PC-3 (cell line): ENCODE measurements at regions not wholly inside any gene's neighbourhood (a gene's known extent, or its start where the extent isn't known, plus 50 kb on each side); places are given as distances from the start of the nearest gene placed in this dataset.

Experiments
- ATAC-seq: fragments of 200-7000 bp; cut with Tn5 transposase; 2 replicates; pipeline ENCODE4 v1.9.1; 2020; ENCODE audit warnings: mild to moderate bottlenecking, moderate library complexity
- BruUV-seq: library from RNA; stranded (reverse); fragments of 400-500 nt; replicated peaks from 2 replicates; lab custom pipeline; 2021; lab: Mats Ljungman, UMichigan
- CTCF ChIA-PET: fragments of 300-600 bp; sonication (Branson Sonifier 250); formaldehyde crosslinking; loops from one replicate; lab custom pipeline; 2022; ENCODE audit warnings: antibody characterized with exemption; lab: Charles Lee
- POLR2A ChIA-PET: fragments of 300-600 bp; sonication (Branson Sonifier 250); formaldehyde crosslinking; loops from one replicate; lab custom pipeline; 2022; ENCODE audit warnings: antibody characterized with exemption; ENCODE audit not compliant: unreplicated experiment; lab: Charles Lee
- DNase-seq: peaks from one replicate; pipeline ENCODE4 v3.0.0-alpha.2; 2015
- H2AFZ ChIP-seq: fragments of 300-600 bp; sonication (generic); 2 replicates; pipeline ENCODE4 v1.6.0; 2016; ENCODE audit warnings: antibody characterized with exemption, low read length
- H3F3A ChIP-seq: fragments of 300-600 bp; sonication (generic); one replicate; pipeline ENCODE4 v1.6.0; 2017; ENCODE audit warnings: antibody characterized with exemption, low read length, control low read depth, mild to moderate bottlenecking; ENCODE audit not compliant: unreplicated experiment
- H3K27ac ChIP-seq: fragments of 300-600 bp; sonication (generic); 2 replicates; pipeline ENCODE4 v1.5.1; 2016; ENCODE audit warnings: mild to moderate bottlenecking, low read length
- H3K27me3 ChIP-seq: fragments of 300-600 bp; sonication (generic); 2 replicates; pipeline ENCODE4 v1.6.1; 2016; ENCODE audit warnings: low read length, mixed read lengths
- H3K36me3 ChIP-seq: fragments of 300-600 bp; sonication (generic); 2 replicates; pipeline ENCODE4 v1.6.1; 2016; ENCODE audit warnings: low read depth, mixed run types, low read length, mixed read lengths
- H3K4me1 ChIP-seq: fragments of 300-600 bp; sonication (generic); 2 replicates; pipeline ENCODE4 v1.5.1; 2016; ENCODE audit warnings: low read length; ENCODE audit not compliant: insufficient read depth
- H3K4me2 ChIP-seq: fragments of 300-600 bp; sonication (generic); 2 replicates; pipeline ENCODE4 v1.6.0; 2016; ENCODE audit warnings: low read length
- H3K4me3 ChIP-seq: fragments of 300-600 bp; sonication (generic); 2 replicates; pipeline ENCODE4 v1.5.1; 2016; ENCODE audit warnings: mild to moderate bottlenecking, low read length, mixed read lengths
- H3K79me2 ChIP-seq: fragments of 300-600 bp; sonication (generic); 2 replicates; pipeline ENCODE4 v1.6.1; 2017; ENCODE audit warnings: low read length, mixed read lengths
- H3K9ac ChIP-seq: fragments of 300-600 bp; sonication (generic); 2 replicates; pipeline ENCODE4 v1.6.0; 2016; ENCODE audit warnings: mild to moderate bottlenecking, low read length
- H3K9me2 ChIP-seq: fragments of 300-600 bp; sonication (generic); replicated peaks from 2 replicates; pipeline ENCODE4 v1.6.1; 2016; ENCODE audit warnings: mixed run types, low read length, mixed read lengths
- H3K9me3 ChIP-seq: fragments of 300-600 bp; sonication (generic); 2 replicates; pipeline ENCODE4 v1.6.1; 2016; ENCODE audit warnings: low read length, mixed read lengths
- H4K20me1 ChIP-seq: fragments of 300-600 bp; sonication (generic); 2 replicates; pipeline ENCODE4 v1.6.1; 2016; ENCODE audit warnings: low read length, mixed read lengths
- EZH2 ChIP-seq: fragments of 300-600 bp; sonication (generic); IDR thresholded peaks from one replicate; pipeline ENCODE4 v1.6.1; 2017; ENCODE audit warnings: antibody characterized with exemption, mild to moderate bottlenecking, low read length; ENCODE audit not compliant: unreplicated experiment
- EZH2phosphoT487 ChIP-seq: fragments of 300-600 bp; sonication (generic); IDR thresholded peaks from 2 replicates; pipeline ENCODE4 v1.6.1; 2018; ENCODE audit warnings: mild to moderate bottlenecking, antibody characterized with exemption, low read length, borderline replicate concordance
- intact Hi-C: fragments of 100-400 bp; cut with micrococcal nuclease; formaldehyde crosslinking; loops from 2 replicates; pipeline ENCODE4 v1.9.0; 2023
- TF ChIP-seq, protein P1 (sequence below): fragments of 300-600 bp; sonication (generic); conservative IDR thresholded peaks from 2 replicates; pipeline ENCODE4 v1.5.1; 2017; ENCODE audit warnings: antibody characterized with exemption, low read depth, mild to moderate bottlenecking, low read length

DNA sequence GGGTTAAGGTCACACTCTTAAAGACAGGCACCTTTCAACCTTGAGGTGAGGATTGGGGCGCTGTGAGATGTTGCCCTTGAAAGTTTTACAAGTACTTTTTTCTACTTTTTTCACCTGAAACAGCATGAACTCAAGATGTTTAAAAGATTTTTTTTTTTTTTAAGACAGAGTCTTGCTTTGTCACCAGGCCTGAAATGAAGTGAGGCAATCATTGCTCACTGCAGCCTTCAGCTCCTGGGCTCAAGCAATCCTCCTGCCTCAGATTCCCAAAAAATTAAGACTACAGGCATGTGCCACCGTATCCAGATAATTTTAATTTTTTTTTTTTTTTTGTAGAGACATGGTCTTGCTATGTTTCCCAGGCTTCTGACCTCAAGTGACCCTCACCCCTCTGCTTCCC lies 243.9 kb downstream of the DIO2 start:
- Histone ChIP-seq H3K4me2 (no peak overlapping the region), H3K4me3 (no peak overlapping the region), H3K36me3 (no peaks in the 10 kb centered on the region), H3K79me2 (no peaks in the 10 kb centered on the region), H3K9me3 (no peaks in the 10 kb centered on the region), H3K9me2 (no peaks in the 10 kb centered on the region), H3F3A (no peaks in the 10 kb centered on the region), H3K27ac (peak overlapping the region; percentile 52), H2AFZ (no peak overlapping the region), H3K4me1 (peaks cover 20% of the 10 kb centered on the region), H3K27me3 (no peaks in the 10 kb centered on the region), H3K9ac (no peak overlapping the region; the same call in 1 of the 2 replicates), H4K20me1 (no peaks in the 10 kb centered on the region)
- ATAC-seq = no peak
- POLR2A ChIA-PET = interaction anchor here (0.6 kb wide), 1 partner anchor 193 kb away, joined by 3 read pairs; no protein-coding TSS in a partner anchor
- CTCF ChIA-PET = no interaction called here
- DNase-seq = no peak
- no peak for TF ChIP-seq EZH2phosphoT487
- BruUV-seq = no TSS peak
- intact Hi-C loops = no loop called here

DNA sequence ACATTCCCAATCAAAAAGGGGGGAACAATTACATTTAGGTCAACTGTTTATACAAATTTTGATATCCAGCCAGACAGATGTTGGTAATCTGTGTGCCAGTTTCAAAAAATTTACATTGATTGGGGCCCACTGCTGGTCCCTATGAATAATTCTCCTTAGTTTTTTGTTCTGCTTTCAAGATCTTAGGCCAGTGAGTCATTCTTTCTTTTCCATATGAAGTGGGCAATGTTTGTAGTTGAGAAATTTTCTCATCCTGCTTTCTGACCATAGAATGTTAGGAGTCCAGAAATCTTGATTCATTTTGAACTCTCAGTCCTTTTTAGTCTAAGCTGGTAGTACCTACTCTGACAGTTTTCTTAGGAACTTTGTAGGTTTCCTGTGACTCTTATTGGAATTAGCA lies 244.3 kb downstream of the DIO2 start:
- Histone ChIP-seq H3K36me3 (no peaks in the 10 kb centered on the region), H3K27me3 (no peaks in the 10 kb centered on the region), H3K4me3 (no peak overlapping the region), H4K20me1 (no peaks in the 10 kb centered on the region), H2AFZ (no peak overlapping the region), H3K9me2 (no peaks in the 10 kb centered on the region), H3K79me2 (no peaks in the 10 kb centered on the region), H3K9ac (no peak overlapping the region), H3K4me2 (no peak overlapping the region), H3F3A (no peaks in the 10 kb centered on the region), H3K9me3 (no peaks in the 10 kb centered on the region), H3K27ac (peak overlapping the region; percentile 52), H3K4me1 (peaks cover 20% of the 10 kb centered on the region)
- intact Hi-C loops = no loop called here
- TF ChIP-seq, protein P1, sequence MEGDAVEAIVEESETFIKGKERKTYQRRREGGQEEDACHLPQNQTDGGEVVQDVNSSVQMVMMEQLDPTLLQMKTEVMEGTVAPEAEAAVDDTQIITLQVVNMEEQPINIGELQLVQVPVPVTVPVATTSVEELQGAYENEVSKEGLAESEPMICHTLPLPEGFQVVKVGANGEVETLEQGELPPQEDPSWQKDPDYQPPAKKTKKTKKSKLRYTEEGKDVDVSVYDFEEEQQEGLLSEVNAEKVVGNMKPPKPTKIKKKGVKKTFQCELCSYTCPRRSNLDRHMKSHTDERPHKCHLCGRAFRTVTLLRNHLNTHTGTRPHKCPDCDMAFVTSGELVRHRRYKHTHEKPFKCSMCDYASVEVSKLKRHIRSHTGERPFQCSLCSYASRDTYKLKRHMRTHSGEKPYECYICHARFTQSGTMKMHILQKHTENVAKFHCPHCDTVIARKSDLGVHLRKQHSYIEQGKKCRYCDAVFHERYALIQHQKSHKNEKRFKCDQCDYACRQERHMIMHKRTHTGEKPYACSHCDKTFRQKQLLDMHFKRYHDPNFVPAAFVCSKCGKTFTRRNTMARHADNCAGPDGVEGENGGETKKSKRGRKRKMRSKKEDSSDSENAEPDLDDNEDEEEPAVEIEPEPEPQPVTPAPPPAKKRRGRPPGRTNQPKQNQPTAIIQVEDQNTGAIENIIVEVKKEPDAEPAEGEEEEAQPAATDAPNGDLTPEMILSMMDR = no peak
- TF ChIP-seq EZH2 (no peak), EZH2phosphoT487 (no peak)
- POLR2A ChIA-PET = no interaction called here
- CTCF ChIA-PET = no interaction called here
- DNase-seq = peak; percentile 23
- ATAC-seq = no peak
- no TSS peak for BruUV-seq

DNA sequence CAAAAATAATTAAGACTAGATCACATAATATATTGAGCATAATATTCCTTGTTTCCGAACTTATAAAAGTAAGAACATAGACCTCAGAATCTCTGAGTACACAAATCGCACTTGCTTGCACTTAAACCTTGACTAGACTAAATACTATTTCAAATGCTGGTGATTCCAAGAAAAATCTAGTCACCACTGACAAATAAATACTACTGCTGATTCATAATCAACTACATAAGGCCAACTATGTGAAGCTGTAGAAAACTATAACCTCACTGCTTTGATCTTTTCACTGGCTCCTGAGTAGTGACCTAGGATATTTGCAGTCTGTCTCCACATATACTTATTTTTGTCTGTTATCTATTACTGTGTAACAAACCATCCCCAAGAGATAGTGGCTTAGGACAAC lies 245.4 kb downstream of the DIO2 start:
- ATAC-seq = no peak
- intact Hi-C loops = no loop called here
- no peak overlapping the region for H3K4me2 ChIP-seq

More for the DNA sequence above, 245.4 kb downstream of the DIO2 start:
- Histone ChIP-seq H3K4me1 (peaks cover 12% of the 10 kb centered on the region), H3K4me3 (no peak overlapping the region), H3K9ac (no peak overlapping the region), H2AFZ (no peak overlapping the region), H4K20me1 (no peaks in the 10 kb centered on the region), H3K9me3 (no peaks in the 10 kb centered on the region), H3K27ac (peak overlapping the region; percentile 39), H3F3A (no peaks in the 10 kb centered on the region), H3K9me2 (no peaks in the 10 kb centered on the region), H3K79me2 (no peaks in the 10 kb centered on the region), H3K36me3 (no peaks in the 10 kb centered on the region), H3K27me3 (no peaks in the 10 kb centered on the region)
- peak; percentile 21 for DNase-seq
- BruUV-seq = no TSS peak
- ChIA-PET POLR2A (no interaction called here), CTCF (no interaction called here)
- TF ChIP-seq EZH2 (no peak), EZH2phosphoT487 (no peak)
- TF ChIP-seq, protein P1 = no peak
